C4-2B (cell line): ENCODE measurements at regions not wholly inside any gene's neighbourhood (a gene's known extent, or its start where the extent isn't known, plus 50 kb on each side); places are given as distances from the start of the nearest gene placed in this dataset.
A peak's percentile ranks its signal among the peaks of the same experiment; 100 is the strongest.

Source experiments
- H3K27ac ChIP-seq: fragments of 450-650 bp; 2 replicates; pipeline ENCODE4 v1.5.1; 2017
- CTCF ChIP-seq: fragments of 450-650 bp; conservative IDR thresholded peaks from 2 replicates; pipeline ENCODE4 v1.5.1; 2017; ENCODE audit warnings: mild to moderate bottlenecking
- ZFX ChIP-seq: fragments of 450-650 bp; IDR thresholded peaks from 2 replicates; pipeline ENCODE4 v1.6.1; 2017

- H3K27ac ChIP-seq: peak overlapping the region; percentile 32; the same call in 1 of the 2 replicates
- TF ChIP-seq CTCF: no peak
- no peak for TF ChIP-seq ZFX
Measured at GRCh38 chr6:147065786-147066185, 138.4 kb upstream of the STXBP5 start.

- no peak for TF ChIP-seq ZFX
- no peak for TF ChIP-seq CTCF
- H3K27ac ChIP-seq: no peak overlapping the region
Measured at GRCh38 chr6:147067184-147067583, 137.0 kb upstream of the STXBP5 start.

GRCh38 chr6:147071776-147072175 is 132.4 kb upstream of the STXBP5 start:
- no peak overlapping the region for H3K27ac ChIP-seq
- no peak for TF ChIP-seq CTCF
- no peak for TF ChIP-seq ZFX

GRCh38 chr6:147075381-147075780 is 128.8 kb upstream of the STXBP5 start:
- TF ChIP-seq ZFX (no peak), CTCF (no peak)
- H3K27ac ChIP-seq: no peak overlapping the region

GRCh38 chr6:147077251-147077650 is 127.0 kb upstream of the STXBP5 start:
- peak overlapping the region; percentile 27; the same call in 1 of the 2 replicates for H3K27ac ChIP-seq
- TF ChIP-seq ZFX: no peak
- no peak for TF ChIP-seq CTCF

- no peak for TF ChIP-seq CTCF
- TF ChIP-seq ZFX: no peak
- no peak overlapping the region for H3K27ac ChIP-seq
Measured at GRCh38 chr6:147078106-147078505, 126.1 kb upstream of the STXBP5 start.

- H3K27ac ChIP-seq: no peak overlapping the region
Measured at GRCh38 chr6:147078602-147079001, 125.6 kb upstream of the STXBP5 start.

More at GRCh38 chr6:147078602-147079001, 125.6 kb upstream of the STXBP5 start:
- TF ChIP-seq CTCF (no peak), ZFX (no peak)
